ENCODE measurements at regions not wholly inside any gene's neighbourhood (a gene's known extent, or its start where the extent isn't known, plus 50 kb on each side); places are given as distances from the start of the nearest gene placed in this dataset.
A peak's percentile ranks its signal among the peaks of the same experiment; 100 is the strongest.
"Not testable (repeated sequence)": the region's sequence is repeated elsewhere in the genome, so short reads cannot be mapped to it uniquely, and the experiment has no call there.

DNA sequence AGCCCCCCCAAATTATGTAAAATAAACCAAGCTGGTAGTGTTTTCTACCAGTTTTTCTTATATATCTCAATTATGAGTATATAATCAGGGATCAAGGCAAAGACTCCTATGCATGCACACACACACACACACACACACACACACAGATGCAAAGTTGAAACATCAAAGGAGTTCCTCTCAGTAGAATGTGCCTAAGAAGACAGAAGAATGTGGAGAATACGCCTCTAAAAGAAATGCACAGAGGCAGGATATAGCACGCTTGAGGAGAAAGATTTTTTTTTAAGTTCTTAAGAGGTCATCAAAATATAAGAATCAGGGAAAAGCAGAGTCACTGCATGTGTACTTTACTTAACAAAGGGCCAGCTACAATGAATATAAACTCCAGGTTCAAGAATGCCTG is 138.2 kb upstream of the CLEC14A start:
- no peak for DNase-seq

DNA sequence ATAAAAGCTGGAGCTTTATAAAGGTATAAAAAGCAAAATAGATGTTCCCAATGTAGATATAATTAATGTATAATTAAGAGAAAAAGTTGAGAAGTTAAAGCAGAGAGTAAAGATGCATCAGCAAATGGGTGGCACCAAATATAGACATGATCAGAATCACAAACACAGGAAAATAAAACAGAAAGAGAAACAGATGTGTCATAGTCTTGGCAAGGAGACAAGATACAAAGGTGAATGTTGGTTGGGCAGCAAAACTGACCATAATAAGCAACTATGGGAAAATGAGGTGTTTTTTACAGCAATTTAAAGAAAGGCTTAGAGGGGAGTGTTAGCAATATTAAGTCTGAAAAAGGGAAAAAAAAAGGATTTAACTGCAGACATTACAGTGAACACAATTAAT is 135.4 kb upstream of the CLEC14A start:
- DNase-seq, result no peak

- peak; percentile 83 to 96 for DNase-seq
Measured at GRCh38 chr14:38389681-38390080, 133.8 kb upstream of the CLEC14A start.

DNA sequence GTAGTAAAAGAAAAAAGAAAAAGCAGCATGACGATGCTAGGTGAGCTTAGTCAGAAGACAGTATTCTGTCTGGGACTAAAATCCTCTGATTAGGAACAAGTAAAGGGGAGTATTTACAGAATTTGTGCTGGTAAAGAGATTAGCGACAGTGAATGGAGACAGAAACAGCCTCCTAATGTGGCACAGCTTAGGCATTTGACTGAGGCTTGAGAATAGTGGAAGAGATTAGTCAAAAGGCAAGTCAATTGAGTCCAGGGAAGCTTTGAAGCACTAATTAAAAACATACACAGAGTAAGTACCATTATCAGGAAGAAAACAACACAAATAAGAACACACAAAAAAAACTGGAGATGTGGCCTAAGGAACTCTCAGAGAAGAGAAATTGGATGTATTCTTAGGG is 131.9 kb upstream of the CLEC14A start:
- peak; percentile 33 to 64 for DNase-seq

- no peak for DNase-seq
Measured at GRCh38 chr14:38385836-38386235, 129.9 kb upstream of the CLEC14A start.

DNA sequence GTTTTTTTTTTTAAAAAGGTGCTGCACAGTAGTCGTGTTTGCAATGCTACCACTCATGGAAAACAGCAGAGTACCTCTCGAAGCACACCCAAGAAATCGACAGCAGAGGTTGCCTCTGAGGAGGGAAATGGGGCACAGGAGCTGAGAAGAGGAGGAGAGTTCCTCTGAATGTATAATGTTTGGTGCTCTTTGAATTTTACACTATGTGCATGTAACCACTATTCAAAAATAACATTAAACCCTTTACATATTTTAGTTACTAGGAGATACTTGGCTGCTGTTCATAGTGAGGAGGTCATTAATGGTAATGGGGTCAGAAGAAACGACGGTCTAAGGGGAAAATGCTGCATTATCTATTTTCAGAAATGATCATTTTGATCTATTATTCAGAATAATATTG is 129.4 kb upstream of the CLEC14A start:
- no peak for DNase-seq

- no peak for DNase-seq
Measured at GRCh38 chr14:38384741-38385140, 128.8 kb upstream of the CLEC14A start.

DNA sequence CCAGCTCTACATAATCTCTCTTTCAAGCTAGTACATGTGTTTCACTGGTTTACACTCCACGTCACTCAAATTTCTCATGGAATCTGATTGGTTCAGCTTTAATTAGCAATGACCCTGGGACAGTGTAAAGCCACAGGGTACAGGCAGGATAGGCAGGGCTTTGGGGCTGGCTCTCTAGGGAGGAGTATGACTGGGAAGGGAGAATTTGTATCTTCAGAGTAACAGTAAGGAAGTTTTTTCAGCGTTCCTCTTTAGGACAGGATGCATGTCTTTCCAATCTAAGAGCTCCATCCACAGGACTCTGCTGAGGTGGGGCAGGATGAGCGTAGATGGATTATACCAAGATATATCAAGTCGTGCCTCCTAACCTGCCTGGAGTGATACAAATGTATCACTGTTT is 112.0 kb upstream of the CLEC14A start:
- no peak for DNase-seq

DNA sequence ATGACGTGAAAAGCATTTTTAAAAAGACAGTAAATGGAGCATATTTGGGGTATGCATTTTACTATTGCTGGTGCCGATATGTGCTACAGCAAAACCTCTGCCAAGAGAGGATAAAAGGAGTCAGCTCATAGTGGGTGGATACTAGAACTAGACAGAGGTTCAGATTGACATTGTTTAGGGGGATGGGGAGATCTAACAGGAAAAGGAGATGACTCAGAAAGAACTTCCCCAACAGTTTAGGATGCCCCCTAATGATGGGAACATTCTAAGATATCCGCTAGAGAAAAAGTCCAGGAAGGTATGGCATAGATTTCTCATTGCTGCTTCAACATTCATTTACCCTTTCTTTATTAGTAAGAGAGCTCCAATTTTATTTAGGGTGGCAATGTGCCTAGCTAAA is 110.5 kb upstream of the CLEC14A start:
- no peak for DNase-seq

- no peak for DNase-seq
Measured at GRCh38 chr14:38363217-38363616, 107.3 kb upstream of the CLEC14A start.

GRCh38 chr14:38357557-38357956 is 101.7 kb upstream of the CLEC14A start:
- DNase-seq, result no peak

DNA sequence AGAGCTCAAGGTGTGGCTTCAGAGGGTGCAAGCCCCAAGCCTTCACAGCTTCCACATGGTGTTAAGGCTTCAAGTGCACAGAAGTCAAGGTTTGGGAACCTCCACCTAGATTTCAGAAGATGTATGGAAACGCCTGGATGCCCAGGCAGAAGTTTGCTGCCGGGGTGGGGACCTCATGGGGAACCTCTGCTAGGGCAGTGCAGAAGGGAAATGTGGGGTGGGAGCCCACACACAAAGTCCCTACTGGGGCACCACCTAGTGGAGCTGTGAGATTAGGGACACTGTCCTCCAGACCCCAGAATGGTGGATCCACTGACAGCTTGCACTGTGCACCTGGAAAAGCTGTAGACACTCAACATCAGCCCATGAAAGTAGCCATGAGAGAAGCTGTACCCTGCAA is 99.6 kb upstream of the CLEC14A start:
- not testable (repeated sequence) for DNase-seq

DNA sequence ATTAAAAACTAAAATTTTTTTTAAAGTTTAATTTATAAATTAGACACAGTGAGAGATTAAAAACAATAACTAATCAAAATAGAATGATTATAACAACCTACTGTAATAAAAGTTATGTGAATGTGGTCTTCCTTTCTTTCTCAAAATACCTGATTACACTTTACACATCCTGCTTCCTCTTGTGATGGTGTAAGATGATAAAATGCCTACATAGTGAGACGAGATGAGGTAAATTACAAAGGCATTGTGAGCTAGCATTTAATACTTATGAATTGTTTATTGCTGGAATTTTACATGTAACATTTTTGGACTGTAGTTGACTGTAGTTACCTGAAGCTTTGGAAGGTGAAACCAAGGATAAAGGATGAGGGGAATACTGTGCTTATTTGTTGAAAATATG is 94.2 kb upstream of the CLEC14A start:
- DNase-seq, result no peak

GRCh38 chr14:38342803-38343202 is 86.9 kb upstream of the CLEC14A start:
- no peak for DNase-seq

GRCh38 chr14:38339696-38340095 is 83.8 kb upstream of the CLEC14A start:
- DNase-seq, result no peak

GRCh38 chr14:38336298-38336697 is 80.4 kb upstream of the CLEC14A start:
- DNase-seq, result no peak

GRCh38 chr14:38330275-38330674 is 74.4 kb upstream of the CLEC14A start:
- DNase-seq, result no peak

DNA sequence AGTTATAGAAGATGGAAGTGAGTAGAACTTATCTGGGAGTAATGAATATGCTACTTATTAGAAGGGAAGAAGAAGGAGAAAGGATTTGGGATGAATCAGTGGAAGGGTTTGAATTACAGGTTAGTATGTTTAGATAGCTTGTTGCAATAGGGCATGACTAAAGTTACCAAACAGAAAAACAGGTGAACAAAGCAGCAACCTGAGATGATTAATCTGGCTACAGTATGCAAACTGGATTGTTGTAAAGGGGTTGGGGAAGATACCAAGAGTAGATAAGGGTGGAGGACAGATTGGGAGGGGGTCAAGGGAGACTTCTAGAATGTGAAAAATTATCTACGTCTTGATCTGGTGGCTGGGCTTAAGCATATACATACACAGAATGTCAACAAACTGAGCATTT is 73.4 kb upstream of the CLEC14A start:
- DNase-seq, result no peak

DNA sequence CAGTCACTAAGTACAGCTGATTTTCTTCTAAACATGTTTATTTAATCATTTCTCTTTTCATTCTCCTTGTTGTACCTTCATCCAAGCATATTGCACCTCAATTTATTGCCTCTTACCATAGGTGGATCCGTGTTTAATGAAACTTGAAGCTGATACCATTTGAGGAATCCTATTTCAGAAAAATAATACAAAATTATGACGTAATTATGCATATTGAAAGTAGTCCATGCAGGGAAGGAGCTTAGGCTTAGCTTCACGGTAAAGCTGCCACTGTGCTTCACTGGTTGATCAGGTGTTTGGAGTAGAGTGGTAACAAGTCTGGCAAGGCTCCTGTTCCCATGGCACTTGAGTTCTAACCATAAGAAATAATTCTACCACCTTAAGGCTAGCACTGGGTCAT is 61.0 kb upstream of the CLEC14A start:
- DNase-seq, result peak in 1 of 2 experiments; percentile 68

- no peak for DNase-seq
Measured at GRCh38 chr14:38311655-38312054, 55.8 kb upstream of the CLEC14A start.

GRCh38 chr14:38310420-38310995 is 54.6 kb upstream of the CLEC14A start:
- no peak for DNase-seq

GRCh38 chr14:38309522-38310277 is 53.8 kb upstream of the CLEC14A start:
- DNase-seq, result no peak

Data from NCI-H524 (cell line).